HEK293 (cell line): ENCODE measurements at regions not wholly inside any gene's neighbourhood (a gene's known extent, or its start where the extent isn't known, plus 50 kb on each side); places are given as distances from the start of the nearest gene placed in this dataset.

Experiments used
- CTCF ChIA-PET: fragments of 350-600 bp; formaldehyde crosslinking; extraction: SDS; loops from one replicate; lab custom pipeline; 2021; ENCODE audit warnings: antibody characterized with exemption; lab: Yijun Ruan, JAX
- POLR2A ChIA-PET: fragments of 300-600 bp; formaldehyde crosslinking; extraction: SDS; loops from one replicate; lab custom pipeline; 2020; ENCODE audit warnings: antibody characterized with exemption, inconsistent platforms; lab: Yijun Ruan, JAX
- H3K27ac ChIP-seq: fragments of 200-500 bp; sonication (Bioruptor generic); 2 replicates; pipeline ENCODE4 v1.5.1; 2014; ENCODE audit warnings: low read depth, low read length, control low read depth, inconsistent platforms; ENCODE audit errors: extremely low read depth
- H3K36me3 ChIP-seq, 2 experiments: fragments of 200-500 bp in 1 of 2; sonication (Bioruptor generic) in 1 of 2; 1 replicate in 1 of 2; 2 replicates in 1 of 2; pipeline ENCODE4 v1.5.1; 2014 to 2017; ENCODE audit warnings: inconsistent platforms in 2 of 2, low read length in 2 of 2; ENCODE audit not compliant: control insufficient read depth in 2 of 2, insufficient read depth in 1 of 2
- H3K4me1 ChIP-seq: fragments of 200-500 bp; sonication (Bioruptor generic); 2 replicates; pipeline ENCODE4 v1.5.1; 2014; ENCODE audit warnings: mild to moderate bottlenecking, low read length, inconsistent platforms; ENCODE audit not compliant: control insufficient read depth, insufficient read depth
- H3K4me3 ChIP-seq: 2 replicates; pipeline ENCODE4 v1.5.1; 2011; ENCODE audit warnings: low read depth, mild to moderate bottlenecking, control low read depth, low read length, moderate library complexity
- H3K9me3 ChIP-seq: fragments of 200-500 bp; sonication (Bioruptor generic); 2 replicates; pipeline ENCODE4 v1.5.1; 2014; ENCODE audit warnings: low read depth, low read length, inconsistent platforms; ENCODE audit not compliant: control insufficient read depth, insufficient read depth
- OSR2 ChIP-seq: fragments of 450-650 bp; formaldehyde crosslinking; IDR thresholded peaks from 2 replicates; pipeline ENCODE4 v1.5.1; 2016; ENCODE audit warnings: missing biosample characterization, missing genetic modification characterization
- SCRT2 ChIP-seq: fragments of 450-650 bp; formaldehyde crosslinking; IDR thresholded peaks from 2 replicates; pipeline ENCODE4 v1.5.1; 2016; ENCODE audit warnings: missing biosample characterization, missing genetic modification characterization
- SETDB1 ChIP-seq: IDR thresholded peaks from one replicate; pipeline ENCODE4 v1.6.1; 2017; ENCODE audit warnings: mild to moderate bottlenecking, low read length, moderate library complexity, mixed read lengths; ENCODE audit not compliant: insufficient read length
- ZNF140 ChIP-seq: fragments of 450-650 bp; formaldehyde crosslinking; IDR thresholded peaks from 2 replicates; pipeline ENCODE4 v1.5.1; 2016; ENCODE audit warnings: missing biosample characterization, missing genetic modification characterization
- ZNF239 ChIP-seq: fragments of 450-650 bp; formaldehyde crosslinking; IDR thresholded peaks from 2 replicates; pipeline ENCODE4 v1.5.1; 2016; ENCODE audit warnings: missing biosample characterization, missing genetic modification characterization
- ZNF248 ChIP-seq: fragments of 450-650 bp; formaldehyde crosslinking; IDR thresholded peaks from 2 replicates; pipeline ENCODE4 v1.5.1; 2017; ENCODE audit warnings: missing biosample characterization, missing genetic modification characterization
- ZNF37A ChIP-seq: fragments of 450-650 bp; IDR thresholded peaks from 2 replicates; pipeline ENCODE4 v1.5.1; 2018; ENCODE audit warnings: missing biosample characterization, missing genetic modification characterization
- ZNF391 ChIP-seq: fragments of 450-650 bp; formaldehyde crosslinking; IDR thresholded peaks from 2 replicates; pipeline ENCODE4 v1.5.1; 2016; ENCODE audit warnings: low read depth, missing biosample characterization, missing genetic modification characterization, borderline replicate concordance
- ZNF426 ChIP-seq: fragments of 450-650 bp; formaldehyde crosslinking; IDR thresholded peaks from 2 replicates; pipeline ENCODE4 v1.5.1; 2017; ENCODE audit warnings: missing biosample characterization, missing genetic modification characterization, mild to moderate bottlenecking, inconsistent platforms, moderate library complexity
- ZNF473 ChIP-seq: fragments of 450-650 bp; formaldehyde crosslinking; IDR thresholded peaks from 2 replicates; pipeline ENCODE4 v1.5.1; 2017; ENCODE audit warnings: missing biosample characterization, missing genetic modification characterization
- ZNF521 ChIP-seq: fragments of 450-650 bp; formaldehyde crosslinking; IDR thresholded peaks from 2 replicates; pipeline ENCODE4 v1.5.1; 2017; ENCODE audit warnings: missing biosample characterization, mild to moderate bottlenecking, missing genetic modification characterization
- TF ChIP-seq, protein P1 (sequence below): fragments of 450-650 bp; formaldehyde crosslinking; IDR thresholded peaks from 2 replicates; pipeline ENCODE4 v1.5.1; 2016; ENCODE audit warnings: missing biosample characterization, missing genetic modification characterization, borderline replicate concordance
- TF ChIP-seq, protein P2 (sequence below): fragments of 450-650 bp; formaldehyde crosslinking; IDR thresholded peaks from 2 replicates; pipeline ENCODE4 v1.5.1; 2017; ENCODE audit warnings: missing biosample characterization, missing genetic modification characterization
- TF ChIP-seq, protein P3 (sequence below): fragments of 450-650 bp; formaldehyde crosslinking; IDR thresholded peaks from 2 replicates; pipeline ENCODE4 v1.5.1; 2016; ENCODE audit warnings: missing biosample characterization, missing genetic modification characterization
- TF ChIP-seq, protein P4 (sequence below): fragments of 450-650 bp; formaldehyde crosslinking; IDR thresholded peaks from 2 replicates; pipeline ENCODE4 v1.5.1; 2016; ENCODE audit warnings: missing biosample characterization, missing genetic modification characterization
- TF ChIP-seq, protein P5 (sequence below): fragments of 450-650 bp; formaldehyde crosslinking; IDR thresholded peaks from 2 replicates; pipeline ENCODE4 v1.5.1; 2016; ENCODE audit warnings: missing biosample characterization, missing genetic modification characterization, borderline replicate concordance

DNA sequence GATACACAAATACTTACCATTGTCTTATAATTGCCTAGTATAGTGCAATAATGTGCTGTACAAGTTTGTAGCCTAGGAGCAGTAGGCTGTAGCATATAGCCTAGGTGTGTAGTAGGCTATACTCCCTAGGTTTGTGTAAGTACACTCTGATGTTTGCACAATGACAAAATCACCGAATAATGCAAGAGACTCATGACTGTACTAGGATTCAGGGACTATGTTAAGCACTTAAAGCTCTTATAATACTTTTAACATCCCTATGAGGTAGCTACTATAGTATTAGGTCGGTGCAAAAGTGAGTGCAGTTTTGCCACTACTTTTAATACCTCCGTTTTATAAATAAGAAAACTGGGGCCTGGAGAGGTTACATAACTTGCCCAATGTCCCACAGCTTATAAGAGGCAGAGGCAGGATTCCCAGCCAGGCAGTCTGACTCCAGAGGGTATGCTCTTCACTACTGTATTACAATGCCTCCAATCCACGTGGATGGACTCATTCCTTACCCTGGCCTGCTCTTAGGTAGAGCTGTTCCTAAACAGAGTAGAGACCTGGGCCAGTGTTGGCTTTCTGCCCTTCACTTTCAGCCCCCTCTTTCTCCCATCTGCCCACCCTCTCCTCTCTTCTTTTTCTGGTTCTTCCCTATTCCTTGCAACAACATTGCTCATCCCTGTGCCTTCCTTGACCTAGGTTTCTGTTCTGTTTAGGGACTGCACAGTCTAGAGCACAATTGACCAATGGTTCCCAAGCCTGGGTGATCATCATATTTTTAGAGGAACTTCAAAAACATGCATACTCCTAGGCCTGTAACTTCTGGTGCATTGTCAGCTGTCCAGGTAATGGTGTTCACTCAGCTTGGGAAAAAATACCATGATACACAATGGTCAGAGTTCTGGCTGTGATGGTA, 114.0 kb downstream of the CARTPT start:
- no peaks in the 10 kb centered on the region for H3K9me3 ChIP-seq
- ChIA-PET CTCF (interaction anchor here (0.6 kb wide), 1 partner anchor 1017 kb away, joined by 3 read pairs; no protein-coding TSS in a partner anchor), POLR2A (no interaction called here)
- H3K4me1 ChIP-seq = peaks cover 3% of the 10 kb centered on the region; the same call in 1 of the 2 replicates
- TF ChIP-seq, protein P1, sequence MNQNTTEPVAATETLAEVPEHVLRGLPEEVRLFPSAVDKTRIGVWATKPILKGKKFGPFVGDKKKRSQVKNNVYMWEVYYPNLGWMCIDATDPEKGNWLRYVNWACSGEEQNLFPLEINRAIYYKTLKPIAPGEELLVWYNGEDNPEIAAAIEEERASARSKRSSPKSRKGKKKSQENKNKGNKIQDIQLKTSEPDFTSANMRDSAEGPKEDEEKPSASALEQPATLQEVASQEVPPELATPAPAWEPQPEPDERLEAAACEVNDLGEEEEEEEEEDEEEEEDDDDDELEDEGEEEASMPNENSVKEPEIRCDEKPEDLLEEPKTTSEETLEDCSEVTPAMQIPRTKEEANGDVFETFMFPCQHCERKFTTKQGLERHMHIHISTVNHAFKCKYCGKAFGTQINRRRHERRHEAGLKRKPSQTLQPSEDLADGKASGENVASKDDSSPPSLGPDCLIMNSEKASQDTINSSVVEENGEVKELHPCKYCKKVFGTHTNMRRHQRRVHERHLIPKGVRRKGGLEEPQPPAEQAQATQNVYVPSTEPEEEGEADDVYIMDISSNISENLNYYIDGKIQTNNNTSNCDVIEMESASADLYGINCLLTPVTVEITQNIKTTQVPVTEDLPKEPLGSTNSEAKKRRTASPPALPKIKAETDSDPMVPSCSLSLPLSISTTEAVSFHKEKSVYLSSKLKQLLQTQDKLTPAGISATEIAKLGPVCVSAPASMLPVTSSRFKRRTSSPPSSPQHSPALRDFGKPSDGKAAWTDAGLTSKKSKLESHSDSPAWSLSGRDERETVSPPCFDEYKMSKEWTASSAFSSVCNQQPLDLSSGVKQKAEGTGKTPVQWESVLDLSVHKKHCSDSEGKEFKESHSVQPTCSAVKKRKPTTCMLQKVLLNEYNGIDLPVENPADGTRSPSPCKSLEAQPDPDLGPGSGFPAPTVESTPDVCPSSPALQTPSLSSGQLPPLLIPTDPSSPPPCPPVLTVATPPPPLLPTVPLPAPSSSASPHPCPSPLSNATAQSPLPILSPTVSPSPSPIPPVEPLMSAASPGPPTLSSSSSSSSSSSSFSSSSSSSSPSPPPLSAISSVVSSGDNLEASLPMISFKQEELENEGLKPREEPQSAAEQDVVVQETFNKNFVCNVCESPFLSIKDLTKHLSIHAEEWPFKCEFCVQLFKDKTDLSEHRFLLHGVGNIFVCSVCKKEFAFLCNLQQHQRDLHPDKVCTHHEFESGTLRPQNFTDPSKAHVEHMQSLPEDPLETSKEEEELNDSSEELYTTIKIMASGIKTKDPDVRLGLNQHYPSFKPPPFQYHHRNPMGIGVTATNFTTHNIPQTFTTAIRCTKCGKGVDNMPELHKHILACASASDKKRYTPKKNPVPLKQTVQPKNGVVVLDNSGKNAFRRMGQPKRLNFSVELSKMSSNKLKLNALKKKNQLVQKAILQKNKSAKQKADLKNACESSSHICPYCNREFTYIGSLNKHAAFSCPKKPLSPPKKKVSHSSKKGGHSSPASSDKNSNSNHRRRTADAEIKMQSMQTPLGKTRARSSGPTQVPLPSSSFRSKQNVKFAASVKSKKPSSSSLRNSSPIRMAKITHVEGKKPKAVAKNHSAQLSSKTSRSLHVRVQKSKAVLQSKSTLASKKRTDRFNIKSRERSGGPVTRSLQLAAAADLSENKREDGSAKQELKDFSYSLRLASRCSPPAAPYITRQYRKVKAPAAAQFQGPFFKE (tag by site-specific recombination) = no peak
- H3K27ac ChIP-seq = no peak overlapping the region
- no peaks in the 10 kb centered on the region for H3K36me3 ChIP-seq
- H3K4me3 ChIP-seq = no peak overlapping the region

DNA sequence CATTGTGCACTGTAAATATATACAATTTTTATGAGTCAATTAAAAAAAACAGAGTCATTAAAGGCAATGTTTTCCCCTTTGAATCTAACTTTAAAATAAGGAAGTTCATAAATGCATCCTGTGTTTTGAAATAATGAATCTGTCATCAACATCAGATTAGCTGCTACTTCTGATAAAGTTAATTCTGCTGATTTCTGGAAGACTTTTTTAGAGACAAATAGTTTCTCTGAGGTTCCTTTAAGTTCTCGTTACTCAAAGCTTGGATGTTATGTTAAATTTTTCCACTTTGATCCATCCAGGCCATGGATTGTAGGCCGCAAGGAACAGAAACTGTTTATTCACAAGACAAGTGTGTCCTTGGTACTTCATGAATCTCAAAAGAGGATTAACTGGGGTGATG, 115.5 kb downstream of the CARTPT start:
- no peak for TF ChIP-seq ZNF239 (tag by site-specific recombination)
- TF ChIP-seq SETDB1 = no peak
- no peak for TF ChIP-seq ZNF426 (tag by site-specific recombination)
- TF ChIP-seq ZNF521 (tag by site-specific recombination) = no peak
- TF ChIP-seq, protein P2, sequence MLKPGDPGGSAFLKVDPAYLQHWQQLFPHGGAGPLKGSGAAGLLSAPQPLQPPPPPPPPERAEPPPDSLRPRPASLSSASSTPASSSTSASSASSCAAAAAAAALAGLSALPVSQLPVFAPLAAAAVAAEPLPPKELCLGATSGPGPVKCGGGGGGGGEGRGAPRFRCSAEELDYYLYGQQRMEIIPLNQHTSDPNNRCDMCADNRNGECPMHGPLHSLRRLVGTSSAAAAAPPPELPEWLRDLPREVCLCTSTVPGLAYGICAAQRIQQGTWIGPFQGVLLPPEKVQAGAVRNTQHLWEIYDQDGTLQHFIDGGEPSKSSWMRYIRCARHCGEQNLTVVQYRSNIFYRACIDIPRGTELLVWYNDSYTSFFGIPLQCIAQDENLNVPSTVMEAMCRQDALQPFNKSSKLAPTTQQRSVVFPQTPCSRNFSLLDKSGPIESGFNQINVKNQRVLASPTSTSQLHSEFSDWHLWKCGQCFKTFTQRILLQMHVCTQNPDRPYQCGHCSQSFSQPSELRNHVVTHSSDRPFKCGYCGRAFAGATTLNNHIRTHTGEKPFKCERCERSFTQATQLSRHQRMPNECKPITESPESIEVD = no peak
- no peak for TF ChIP-seq ZNF248 (tag by site-specific recombination)
- TF ChIP-seq OSR2 (tag by site-specific recombination) = no peak
- TF ChIP-seq, protein P3, sequence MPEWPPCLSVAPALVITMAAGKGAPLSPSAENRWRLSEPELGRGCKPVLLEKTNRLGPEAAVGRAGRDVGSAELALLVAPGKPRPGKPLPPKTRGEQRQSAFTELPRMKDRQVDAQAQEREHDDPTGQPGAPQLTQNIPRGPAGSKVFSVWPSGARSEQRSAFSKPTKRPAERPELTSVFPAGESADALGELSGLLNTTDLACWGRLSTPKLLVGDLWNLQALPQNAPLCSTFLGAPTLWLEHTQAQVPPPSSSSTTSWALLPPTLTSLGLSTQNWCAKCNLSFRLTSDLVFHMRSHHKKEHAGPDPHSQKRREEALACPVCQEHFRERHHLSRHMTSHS (tag by site-specific recombination) = no peak
- no peak for TF ChIP-seq ZNF473
- no peak for TF ChIP-seq ZNF140 (tag by site-specific recombination)
- no peak for TF ChIP-seq SCRT2
- no peak for TF ChIP-seq ZNF391 (tag by site-specific recombination)
- TF ChIP-seq, protein P4, sequence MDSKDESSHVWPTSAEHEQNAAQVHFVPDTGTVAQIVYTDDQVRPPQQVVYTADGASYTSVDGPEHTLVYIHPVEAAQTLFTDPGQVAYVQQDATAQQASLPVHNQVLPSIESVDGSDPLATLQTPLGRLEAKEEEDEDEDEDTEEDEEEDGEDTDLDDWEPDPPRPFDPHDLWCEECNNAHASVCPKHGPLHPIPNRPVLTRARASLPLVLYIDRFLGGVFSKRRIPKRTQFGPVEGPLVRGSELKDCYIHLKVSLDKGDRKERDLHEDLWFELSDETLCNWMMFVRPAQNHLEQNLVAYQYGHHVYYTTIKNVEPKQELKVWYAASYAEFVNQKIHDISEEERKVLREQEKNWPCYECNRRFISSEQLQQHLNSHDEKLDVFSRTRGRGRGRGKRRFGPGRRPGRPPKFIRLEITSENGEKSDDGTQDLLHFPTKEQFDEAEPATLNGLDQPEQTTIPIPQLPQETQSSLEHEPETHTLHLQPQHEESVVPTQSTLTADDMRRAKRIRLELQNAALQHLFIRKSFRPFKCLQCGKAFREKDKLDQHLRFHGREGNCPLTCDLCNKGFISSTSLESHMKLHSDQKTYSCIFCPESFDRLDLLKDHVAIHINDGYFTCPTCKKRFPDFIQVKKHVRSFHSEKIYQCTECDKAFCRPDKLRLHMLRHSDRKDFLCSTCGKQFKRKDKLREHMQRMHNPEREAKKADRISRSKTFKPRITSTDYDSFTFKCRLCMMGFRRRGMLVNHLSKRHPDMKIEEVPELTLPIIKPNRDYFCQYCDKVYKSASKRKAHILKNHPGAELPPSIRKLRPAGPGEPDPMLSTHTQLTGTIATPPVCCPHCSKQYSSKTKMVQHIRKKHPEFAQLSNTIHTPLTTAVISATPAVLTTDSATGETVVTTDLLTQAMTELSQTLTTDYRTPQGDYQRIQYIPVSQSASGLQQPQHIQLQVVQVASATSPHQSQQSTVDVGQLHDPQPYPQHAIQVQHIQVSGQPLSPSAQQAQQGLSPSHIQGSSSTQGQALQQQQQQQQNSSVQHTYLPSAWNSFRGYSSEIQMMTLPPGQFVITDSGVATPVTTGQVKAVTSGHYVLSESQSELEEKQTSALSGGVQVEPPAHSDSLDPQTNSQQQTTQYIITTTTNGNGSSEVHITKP (tag by site-specific recombination) = no peak
- TF ChIP-seq, protein P5, sequence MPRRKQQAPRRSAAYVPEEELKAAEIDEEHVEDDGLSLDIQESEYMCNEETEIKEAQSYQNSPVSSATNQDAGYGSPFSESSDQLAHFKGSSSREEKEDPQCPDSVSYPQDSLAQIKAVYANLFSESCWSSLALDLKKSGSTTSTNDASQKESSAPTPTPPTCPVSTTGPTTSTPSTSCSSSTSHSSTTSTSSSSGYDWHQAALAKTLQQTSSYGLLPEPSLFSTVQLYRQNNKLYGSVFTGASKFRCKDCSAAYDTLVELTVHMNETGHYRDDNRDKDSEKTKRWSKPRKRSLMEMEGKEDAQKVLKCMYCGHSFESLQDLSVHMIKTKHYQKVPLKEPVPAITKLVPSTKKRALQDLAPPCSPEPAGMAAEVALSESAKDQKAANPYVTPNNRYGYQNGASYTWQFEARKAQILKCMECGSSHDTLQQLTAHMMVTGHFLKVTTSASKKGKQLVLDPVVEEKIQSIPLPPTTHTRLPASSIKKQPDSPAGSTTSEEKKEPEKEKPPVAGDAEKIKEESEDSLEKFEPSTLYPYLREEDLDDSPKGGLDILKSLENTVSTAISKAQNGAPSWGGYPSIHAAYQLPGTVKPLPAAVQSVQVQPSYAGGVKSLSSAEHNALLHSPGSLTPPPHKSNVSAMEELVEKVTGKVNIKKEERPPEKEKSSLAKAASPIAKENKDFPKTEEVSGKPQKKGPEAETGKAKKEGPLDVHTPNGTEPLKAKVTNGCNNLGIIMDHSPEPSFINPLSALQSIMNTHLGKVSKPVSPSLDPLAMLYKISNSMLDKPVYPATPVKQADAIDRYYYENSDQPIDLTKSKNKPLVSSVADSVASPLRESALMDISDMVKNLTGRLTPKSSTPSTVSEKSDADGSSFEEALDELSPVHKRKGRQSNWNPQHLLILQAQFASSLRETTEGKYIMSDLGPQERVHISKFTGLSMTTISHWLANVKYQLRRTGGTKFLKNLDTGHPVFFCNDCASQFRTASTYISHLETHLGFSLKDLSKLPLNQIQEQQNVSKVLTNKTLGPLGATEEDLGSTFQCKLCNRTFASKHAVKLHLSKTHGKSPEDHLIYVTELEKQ (tag by site-specific recombination) = no peak
- no peak for TF ChIP-seq ZNF37A (tag by site-specific recombination)
- CTCF ChIA-PET = no interaction called here
- Histone ChIP-seq H3K9me3 (no peaks in the 10 kb centered on the region), H3K4me3 (no peak overlapping the region), H3K27ac (no peak overlapping the region), H3K4me1 (peaks cover 3% of the 10 kb centered on the region; the same call in 1 of the 2 replicates), H3K36me3 (no peaks in the 10 kb centered on the region)
- POLR2A ChIA-PET = no interaction called here
